HG03558 (cell line): ENCODE measurements at regions not wholly inside any gene's neighbourhood (a gene's known extent, or its start where the extent isn't known, plus 50 kb on each side); places are given as distances from the start of the nearest gene placed in this dataset.
A peak's percentile ranks its signal among the peaks of the same experiment; 100 is the strongest.
"Not testable (repeated sequence)": the region's sequence is repeated elsewhere in the genome, so short reads cannot be mapped to it uniquely, and the experiment has no call there.

Source experiments
- ATAC-seq: cut with Tn5 transposase; IDR thresholded peaks from one replicate; pipeline ENCODE4 v1.9.1; 2021; ENCODE audit warnings: moderate number of reproducible peaks; ENCODE audit not compliant: unreplicated experiment; ENCODE audit errors: extremely low read depth

GRCh38 chrX:129361576-129361975, 161.7 kb downstream of the SMARCA1 start:
- no peak for ATAC-seq

GRCh38 chrX:129360175-129360574, 163.1 kb downstream of the SMARCA1 start:
- ATAC-seq = peak; percentile 83

- ATAC-seq = no peak
These were observed 164.0 kb downstream of the SMARCA1 start for GRCh38 chrX:129359269-129359668.

- ATAC-seq = not testable (repeated sequence)
These were observed 165.9 kb downstream of the SMARCA1 start for GRCh38 chrX:129357428-129357827.

DNA sequence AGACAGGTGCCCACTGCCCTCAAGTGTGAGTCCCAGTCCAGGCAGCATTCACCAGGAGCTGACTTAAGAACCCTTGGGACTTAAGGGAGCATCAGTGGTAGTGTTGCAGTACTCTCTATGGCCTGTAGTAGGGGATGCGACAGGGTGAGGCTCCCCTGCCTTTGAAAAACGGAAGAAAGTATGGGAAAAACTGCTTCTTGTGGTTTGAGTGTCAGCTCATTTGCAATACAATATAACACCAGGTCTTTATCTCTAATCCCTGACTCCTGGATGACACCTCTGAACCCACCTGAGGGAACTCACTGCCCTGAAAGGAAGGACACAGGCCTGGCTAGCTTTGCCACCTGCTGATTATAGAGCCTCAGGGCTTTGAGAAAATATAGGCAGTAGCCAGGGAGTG, 176.0 kb downstream of the SMARCA1 start:
- no peak for ATAC-seq

DNA sequence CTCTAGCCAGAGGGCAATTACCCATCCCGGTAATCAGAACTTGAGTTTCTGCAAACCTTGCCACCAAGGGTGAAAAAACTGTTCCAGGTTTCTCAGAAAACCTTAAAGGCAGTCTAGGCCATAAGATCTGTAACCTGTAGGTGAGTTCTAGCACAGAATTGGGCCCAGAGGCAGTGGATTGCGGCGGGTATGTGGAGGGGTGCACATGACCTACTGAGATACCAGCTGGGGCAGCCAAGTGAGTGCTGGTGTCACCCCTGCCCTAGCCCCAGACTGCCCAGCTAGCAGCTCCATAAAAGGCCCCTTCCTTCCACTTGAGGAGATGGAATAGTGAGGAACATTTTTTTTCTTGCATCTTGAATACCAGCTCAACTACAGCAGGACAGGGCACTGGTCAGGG, 176.7 kb downstream of the SMARCA1 start:
- no peak for ATAC-seq

- ATAC-seq = not testable (repeated sequence)
These were observed 186.0 kb downstream of the SMARCA1 start for GRCh38 chrX:129337264-129337663.

GRCh38 chrX:129323115-129323514, 200.2 kb downstream of the SMARCA1 start:
- ATAC-seq = no peak

DNA sequence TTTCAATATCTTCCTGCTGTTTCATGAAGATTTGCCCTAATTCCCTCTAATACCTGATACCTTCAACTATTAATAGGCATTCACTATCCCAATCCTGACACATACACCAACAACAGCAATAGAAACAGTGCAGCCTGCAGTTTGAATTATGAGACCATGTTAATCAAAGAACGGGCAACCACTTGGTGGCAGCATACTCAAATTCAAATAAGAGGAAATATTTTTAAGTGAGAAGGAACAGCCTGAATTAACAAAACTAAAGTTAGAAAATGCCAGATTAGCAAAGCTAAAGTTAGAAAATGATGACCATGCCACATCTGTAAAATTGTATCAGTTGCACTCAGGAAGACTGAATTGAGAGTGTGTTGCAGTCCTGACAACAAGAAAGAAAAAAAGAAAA, 204.9 kb downstream of the SMARCA1 start:
- ATAC-seq = no peak

GRCh38 chrX:129316461-129316860, 206.8 kb downstream of the SMARCA1 start:
- ATAC-seq = no peak

GRCh38 chrX:129310000-129310399, 213.3 kb downstream of the SMARCA1 start:
- no peak for ATAC-seq

DNA sequence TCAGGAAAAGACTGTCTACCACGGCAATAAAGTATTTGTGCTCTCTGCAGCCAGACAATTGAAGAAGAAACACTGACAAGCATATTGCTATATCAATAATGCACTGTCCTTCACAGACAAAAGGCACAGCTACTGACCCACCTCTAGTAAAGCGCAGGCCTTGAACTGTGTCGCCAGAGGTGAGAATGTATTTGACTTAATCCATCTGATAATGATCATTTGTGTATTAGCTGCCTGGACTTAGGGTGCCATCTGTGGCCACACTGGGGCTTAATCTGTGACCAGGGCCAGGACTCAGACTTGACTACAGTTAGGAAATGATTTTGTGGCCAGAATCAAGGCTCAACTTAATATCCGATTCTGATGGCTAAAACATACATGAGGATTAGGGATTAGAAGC, 260.4 kb downstream of the SMARCA1 start:
- ATAC-seq = no peak

GRCh38 chrX:129255516-129255915, 267.8 kb downstream of the SMARCA1 start:
- not testable (repeated sequence) for ATAC-seq

- no peak for ATAC-seq
These were observed 273.7 kb downstream of the SMARCA1 start for GRCh38 chrX:129249563-129249962.

DNA sequence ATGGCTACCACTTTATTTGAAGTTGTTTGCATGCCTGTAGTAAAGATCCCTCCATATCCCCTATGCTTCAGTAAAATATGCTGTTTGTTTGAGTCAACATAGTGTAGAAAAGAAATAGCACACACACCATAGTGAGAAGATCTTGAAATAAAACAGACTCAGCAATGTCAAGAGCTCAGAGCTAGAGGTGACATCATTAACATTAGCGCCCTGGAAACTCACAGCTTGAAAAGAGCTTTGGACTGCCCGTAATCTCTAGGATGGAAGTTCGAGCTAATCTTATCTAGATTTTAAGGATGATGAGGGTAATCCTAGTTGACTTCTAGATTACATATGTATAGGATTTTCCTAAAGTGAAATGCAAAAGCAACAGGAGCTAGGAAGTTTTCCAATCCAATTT, 275.6 kb downstream of the SMARCA1 start:
- no peak for ATAC-seq

DNA sequence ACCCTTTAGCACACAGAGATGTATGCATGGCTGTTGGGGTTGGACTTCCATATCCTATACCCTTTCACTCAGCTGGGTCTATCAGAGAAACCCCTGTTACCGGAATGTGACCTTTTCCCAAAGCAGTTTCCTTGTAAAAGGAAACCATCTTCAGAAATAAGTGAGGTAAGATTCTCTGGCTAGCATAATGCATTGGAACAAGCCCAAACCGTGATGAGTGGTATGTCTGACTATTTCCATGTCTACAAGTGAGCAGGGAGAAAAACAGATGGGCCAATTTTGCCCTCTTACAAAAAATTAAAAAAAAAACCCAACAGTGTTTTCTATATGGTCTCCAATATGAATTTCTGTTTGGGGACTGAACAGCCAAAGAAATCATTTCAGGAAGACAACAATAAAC, 283.9 kb downstream of the SMARCA1 start:
- no peak for ATAC-seq

DNA sequence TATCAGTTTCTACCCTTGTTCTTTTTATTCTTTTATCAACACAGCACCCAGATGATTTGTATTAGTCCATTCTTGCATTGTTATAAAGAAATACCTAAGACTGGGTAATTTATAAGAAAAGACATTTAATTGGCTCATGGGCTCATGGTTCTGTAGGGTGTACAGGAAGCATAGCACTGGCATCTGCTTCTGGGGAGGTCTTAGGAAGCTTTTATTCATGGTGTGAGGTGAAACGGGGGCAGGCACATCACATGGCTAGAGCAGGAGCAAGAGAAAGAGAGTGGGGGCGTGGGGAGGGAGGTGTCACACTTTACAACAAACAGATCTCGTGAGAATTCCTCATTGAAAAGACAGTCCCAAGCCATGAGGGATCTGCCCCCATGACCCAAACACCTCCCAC, 285.3 kb downstream of the SMARCA1 start:
- no peak for ATAC-seq

- no peak for ATAC-seq
These were observed 287.4 kb downstream of the SMARCA1 start for GRCh38 chrX:129235903-129236302.

GRCh38 chrX:129233786-129234185, 289.5 kb downstream of the SMARCA1 start:
- ATAC-seq = no peak

DNA sequence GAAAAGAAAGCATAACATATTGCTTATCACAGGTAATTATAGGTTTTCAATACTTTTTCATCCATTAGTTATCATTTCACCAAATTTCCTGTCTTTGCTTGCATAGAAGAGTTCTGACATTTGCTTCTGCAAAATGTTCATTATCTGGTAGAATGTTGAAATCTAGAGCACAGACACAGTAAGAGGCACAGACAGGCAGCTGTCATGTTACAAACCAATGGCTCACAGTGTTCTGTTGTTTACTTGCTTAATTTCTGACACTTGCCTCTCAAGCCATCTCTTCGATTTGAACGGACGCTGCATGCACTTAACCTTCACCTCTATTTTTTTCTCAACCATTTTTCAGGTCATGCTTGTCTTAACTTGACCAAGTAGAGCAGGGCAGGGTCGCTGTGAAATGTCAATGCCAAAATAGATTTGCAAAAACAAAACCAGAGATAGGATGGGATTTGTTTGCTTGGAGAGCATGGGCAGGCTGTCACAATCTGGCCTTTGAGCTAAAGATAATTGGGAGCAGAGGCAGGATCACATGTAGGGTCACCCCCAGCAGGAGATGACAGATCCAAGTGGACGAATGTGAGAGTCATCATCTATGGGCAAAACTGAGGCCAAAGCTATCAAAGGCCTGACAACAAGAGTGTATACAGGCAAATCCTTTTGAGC, 292.3 kb downstream of the SMARCA1 start:
- ATAC-seq = no peak

- no peak for ATAC-seq
These were observed 293.1 kb downstream of the SMARCA1 start for GRCh38 chrX:129230168-129230567.

GRCh38 chrX:129227366-129227765, 295.9 kb downstream of the SMARCA1 start:
- no peak for ATAC-seq

GRCh38 chrX:129193357-129193756, 329.9 kb downstream of the SMARCA1 start:
- ATAC-seq = no peak
